H7 (cell line): ENCODE measurements at regions not wholly inside any gene's neighbourhood (a gene's known extent, or its start where the extent isn't known, plus 50 kb on each side); places are given as distances from the start of the nearest gene placed in this dataset.
"Not testable (repeated sequence)": the region's sequence is repeated elsewhere in the genome, so short reads cannot be mapped to it uniquely, and the experiment has no call there.

Experiments used
- DNase-seq: peaks from one replicate; pipeline ENCODE4 v3.0.0; 2012
- H3K27me3 ChIP-seq: 2 replicates; pipeline ENCODE4 v1.6.0; 2011; ENCODE audit warnings: mild to moderate bottlenecking, low read length; ENCODE audit not compliant: control insufficient read depth, insufficient read depth
- H3K36me3 ChIP-seq: replicated peaks from 2 replicates; pipeline ENCODE4 v1.5.1; 2011; ENCODE audit warnings: low read length; ENCODE audit not compliant: control insufficient read depth, insufficient read depth
- H3K4me3 ChIP-seq: 2 replicates; pipeline ENCODE4 v1.5.1; 2011; ENCODE audit warnings: low read depth, mild to moderate bottlenecking, control low read depth, low read length, moderate library complexity; ENCODE audit not compliant: insufficient read depth

- H3K4me3 ChIP-seq, H3K36me3 ChIP-seq: not testable (repeated sequence)
These were observed 264.7 kb upstream of the PLGLB2 start for GRCh38 chr2:87483093-87483680.

GRCh38 chr2:87484363-87484762 is 263.5 kb upstream of the PLGLB2 start:
- not testable (repeated sequence) for H3K4me3 ChIP-seq, H3K36me3 ChIP-seq, H3K27me3 ChIP-seq, DNase-seq

More at GRCh38 chr2:87483093-87483680, 264.7 kb upstream of the PLGLB2 start:
- DNase-seq, H3K27me3 ChIP-seq: not testable (repeated sequence)

- H3K36me3 ChIP-seq, H3K27me3 ChIP-seq, DNase-seq, H3K4me3 ChIP-seq: not testable (repeated sequence)
These were observed 262.4 kb upstream of the PLGLB2 start for GRCh38 chr2:87485455-87485854.

GRCh38 chr2:87485884-87486283 is 262.0 kb upstream of the PLGLB2 start:
- DNase-seq, H3K36me3 ChIP-seq, H3K4me3 ChIP-seq, H3K27me3 ChIP-seq: not testable (repeated sequence)

- H3K27me3 ChIP-seq, H3K36me3 ChIP-seq, DNase-seq, H3K4me3 ChIP-seq: not testable (repeated sequence)
These were observed 261.5 kb upstream of the PLGLB2 start for GRCh38 chr2:87486413-87486812.

GRCh38 chr2:87488021-87488420 is 259.9 kb upstream of the PLGLB2 start:
- not testable (repeated sequence) for H3K27me3 ChIP-seq, H3K4me3 ChIP-seq, DNase-seq, H3K36me3 ChIP-seq

- not testable (repeated sequence) for H3K36me3 ChIP-seq, H3K27me3 ChIP-seq, DNase-seq, H3K4me3 ChIP-seq
These were observed 258.9 kb upstream of the PLGLB2 start for GRCh38 chr2:87488991-87489390.

- H3K36me3 ChIP-seq, DNase-seq, H3K27me3 ChIP-seq, H3K4me3 ChIP-seq: not testable (repeated sequence)
These were observed 253.0 kb upstream of the PLGLB2 start for GRCh38 chr2:87494846-87495245.

- not testable (repeated sequence) for H3K4me3 ChIP-seq, H3K36me3 ChIP-seq, H3K27me3 ChIP-seq, DNase-seq
These were observed 252.4 kb upstream of the PLGLB2 start for GRCh38 chr2:87495455-87495854.

- DNase-seq, H3K27me3 ChIP-seq, H3K4me3 ChIP-seq, H3K36me3 ChIP-seq: not testable (repeated sequence)
These were observed 251.6 kb upstream of the PLGLB2 start for GRCh38 chr2:87496036-87497006.

GRCh38 chr2:87497135-87497534 is 250.8 kb upstream of the PLGLB2 start:
- not testable (repeated sequence) for H3K4me3 ChIP-seq, H3K36me3 ChIP-seq, H3K27me3 ChIP-seq, DNase-seq

- not testable (repeated sequence) for H3K4me3 ChIP-seq, DNase-seq, H3K27me3 ChIP-seq, H3K36me3 ChIP-seq
These were observed 250.2 kb upstream of the PLGLB2 start for GRCh38 chr2:87497700-87498099.

- not testable (repeated sequence) for DNase-seq, H3K27me3 ChIP-seq, H3K36me3 ChIP-seq, H3K4me3 ChIP-seq
These were observed 249.6 kb upstream of the PLGLB2 start for GRCh38 chr2:87498169-87498853.

GRCh38 chr2:87498854-87499238 is 249.0 kb upstream of the PLGLB2 start:
- H3K27me3 ChIP-seq, DNase-seq, H3K4me3 ChIP-seq, H3K36me3 ChIP-seq: not testable (repeated sequence)

GRCh38 chr2:87499860-87500259 is 248.0 kb upstream of the PLGLB2 start:
- not testable (repeated sequence) for H3K27me3 ChIP-seq, H3K36me3 ChIP-seq, DNase-seq, H3K4me3 ChIP-seq
